ENCODE measurements at regions not wholly inside any gene's neighbourhood (a gene's known extent, or its start where the extent isn't known, plus 50 kb on each side); places are given as distances from the start of the nearest gene placed in this dataset.

GRCh38 chr4:43242606-43243005, 350.1 kb downstream of the GRXCR1 start:
- DNase-seq (ENCODE audit: extremely low read depth, insufficient read length): no peak
- no peak for TF ChIP-seq CTCF (IDR thresholded peaks at IDR 0.05; ENCODE audit: insufficient read depth, low read length, poor library complexity, severe bottlenecking)
- Histone ChIP-seq H3K27me3 (replicated peaks; ENCODE audit: control insufficient read depth, insufficient read depth, low read length) (no peaks in the 10 kb centered on the region), H3K4me3 (replicated peaks; ENCODE audit: low read depth, low read length) (no peak overlapping the region), H3K36me3 (ENCODE audit: control insufficient read depth, insufficient read depth, low read length) (no peaks in the 10 kb centered on the region)

GRCh38 chr4:43243433-43244116, 351.1 kb downstream of the GRXCR1 start:
- Histone ChIP-seq H3K36me3 (ENCODE audit: control insufficient read depth, insufficient read depth, low read length) (no peaks in the 10 kb centered on the region), H3K27me3 (replicated peaks; ENCODE audit: control insufficient read depth, insufficient read depth, low read length) (no peaks in the 10 kb centered on the region), H3K4me3 (replicated peaks; ENCODE audit: low read depth, low read length) (no peak overlapping the region)
- TF ChIP-seq CTCF (IDR thresholded peaks at IDR 0.05; ENCODE audit: insufficient read depth, low read length, poor library complexity, severe bottlenecking): no peak
- DNase-seq (ENCODE audit: extremely low read depth, insufficient read length): peak; percentile 43

GRCh38 chr4:43244688-43245382, 352.3 kb downstream of the GRXCR1 start:
- no peak for TF ChIP-seq CTCF (IDR thresholded peaks at IDR 0.05; ENCODE audit: insufficient read depth, low read length, poor library complexity, severe bottlenecking)
- Histone ChIP-seq H3K36me3 (ENCODE audit: control insufficient read depth, insufficient read depth, low read length) (no peaks in the 10 kb centered on the region), H3K27me3 (replicated peaks; ENCODE audit: control insufficient read depth, insufficient read depth, low read length) (no peaks in the 10 kb centered on the region), H3K4me3 (replicated peaks; ENCODE audit: low read depth, low read length) (no peak overlapping the region)
- DNase-seq (ENCODE audit: extremely low read depth, insufficient read length): peak; percentile 51

GRCh38 chr4:43251841-43252240, 359.3 kb downstream of the GRXCR1 start:
- Histone ChIP-seq H3K4me3 (replicated peaks; ENCODE audit: low read depth, low read length) (no peak overlapping the region), H3K27me3 (replicated peaks; ENCODE audit: control insufficient read depth, insufficient read depth, low read length) (no peaks in the 10 kb centered on the region), H3K36me3 (ENCODE audit: control insufficient read depth, insufficient read depth, low read length) (no peaks in the 10 kb centered on the region)
- no peak for DNase-seq (ENCODE audit: extremely low read depth, insufficient read length)
- no peak for TF ChIP-seq CTCF (IDR thresholded peaks at IDR 0.05; ENCODE audit: insufficient read depth, low read length, poor library complexity, severe bottlenecking)

GRCh38 chr4:43253541-43253940, 361.0 kb downstream of the GRXCR1 start:
- Histone ChIP-seq H3K27me3 (replicated peaks; ENCODE audit: control insufficient read depth, insufficient read depth, low read length) (no peaks in the 10 kb centered on the region), H3K4me3 (replicated peaks; ENCODE audit: low read depth, low read length) (no peak overlapping the region), H3K36me3 (ENCODE audit: control insufficient read depth, insufficient read depth, low read length) (no peaks in the 10 kb centered on the region)
- no peak for DNase-seq (ENCODE audit: extremely low read depth, insufficient read length)
- no peak for TF ChIP-seq CTCF (IDR thresholded peaks at IDR 0.05; ENCODE audit: insufficient read depth, low read length, poor library complexity, severe bottlenecking)
